Ammon's horn (tissue), 1 donor: ENCODE measurements at regions not wholly inside any gene's neighbourhood (a gene's known extent, or its start where the extent isn't known, plus 50 kb on each side); places are given as distances from the start of the nearest gene placed in this dataset.
"Not testable (repeated sequence)": the region's sequence is repeated elsewhere in the genome, so short reads cannot be mapped to it uniquely, and the experiment has no call there.

Experiments
- DNase-seq: peaks from one replicate; pipeline ENCODE4 v3.0.0-alpha.2; 2016; ENCODE audit warnings: low spot score

DNA sequence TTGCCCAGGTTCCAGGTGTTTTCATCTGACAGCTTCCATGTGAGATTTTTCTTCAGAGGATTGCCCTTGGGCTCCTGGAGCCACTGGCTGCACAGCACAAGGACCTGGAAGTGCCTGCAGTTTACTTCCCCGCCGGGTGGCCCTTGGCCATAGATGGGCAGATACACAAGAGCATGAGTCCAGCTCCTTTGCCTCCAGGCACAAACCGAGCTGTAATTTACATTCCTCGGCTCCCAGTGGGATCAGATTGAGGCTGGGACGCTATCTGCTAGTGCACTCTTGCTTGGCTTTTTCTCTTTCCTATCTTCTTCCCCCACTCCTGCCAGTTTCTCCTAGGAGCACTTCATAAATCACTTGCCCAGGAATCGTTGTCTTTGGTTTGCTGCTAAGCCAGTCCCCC is 85.4 kb upstream of the RALY start:
- no peak for DNase-seq

DNA sequence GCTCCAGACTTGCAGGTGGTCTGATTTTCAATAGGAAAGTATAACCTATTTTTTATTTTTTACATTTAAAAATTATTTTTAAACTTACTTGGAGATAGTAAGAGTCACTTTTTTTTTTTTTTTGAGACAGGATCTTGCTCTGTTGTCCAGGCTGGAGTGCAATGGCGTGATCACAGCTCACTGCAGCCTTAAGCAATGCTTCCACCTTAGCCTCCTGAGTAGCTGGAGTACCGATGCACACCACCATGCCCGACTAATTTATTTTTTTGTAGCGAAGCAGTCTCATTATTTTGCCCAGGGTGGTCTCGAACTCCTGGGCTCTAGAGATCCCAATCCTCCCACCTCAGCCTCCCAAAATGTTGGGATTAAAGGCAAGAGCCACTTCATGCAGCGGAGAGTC is 84.8 kb upstream of the RALY start:
- no peak for DNase-seq

DNA sequence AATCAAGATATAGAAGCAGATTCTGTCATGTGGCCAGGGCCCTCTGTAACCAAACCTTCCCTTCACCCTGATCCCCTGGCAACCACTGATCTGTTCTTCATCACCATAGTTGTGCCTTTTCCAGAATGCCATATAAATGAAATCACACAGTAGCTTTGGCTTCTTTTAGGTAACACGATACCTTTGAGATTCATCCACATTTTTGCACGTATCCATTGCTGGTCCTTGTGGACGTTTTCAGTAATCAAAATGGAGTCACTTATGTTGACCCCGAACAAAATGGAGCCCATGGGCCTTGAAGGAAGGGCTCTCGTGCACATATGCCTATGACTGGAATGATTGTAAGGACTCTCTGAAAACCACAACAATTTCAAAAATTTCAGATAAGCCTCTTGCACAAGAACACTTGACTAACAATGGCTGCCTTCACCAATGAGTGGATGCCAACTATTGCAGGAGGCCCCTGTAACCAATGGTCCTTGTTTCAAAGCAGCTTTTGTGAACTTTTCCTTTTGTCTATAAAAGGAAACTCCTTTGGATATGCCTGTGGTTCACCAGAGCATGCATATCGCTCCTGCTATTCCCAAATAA is 84.3 kb upstream of the RALY start:
- DNase-seq = no peak

DNA sequence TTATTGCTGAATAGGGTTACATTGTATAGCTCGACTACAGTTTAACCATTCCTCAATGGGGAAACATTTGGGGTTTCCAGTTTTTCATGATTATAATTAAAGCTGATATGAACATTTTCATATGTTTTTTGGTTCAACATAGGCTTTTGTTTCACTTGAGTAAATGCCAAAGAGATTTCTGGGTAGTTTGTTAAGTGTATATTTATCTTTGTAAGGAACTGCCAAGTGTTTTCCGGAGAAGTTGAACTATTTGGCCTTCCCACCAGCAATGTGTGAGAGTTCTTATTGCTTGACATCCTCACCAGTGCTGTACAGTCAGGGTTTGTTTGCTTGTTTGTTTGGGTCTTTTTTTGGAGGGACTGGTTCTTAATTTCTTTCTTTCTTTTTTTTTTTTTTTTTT is 83.7 kb upstream of the RALY start:
- DNase-seq = no peak

DNA sequence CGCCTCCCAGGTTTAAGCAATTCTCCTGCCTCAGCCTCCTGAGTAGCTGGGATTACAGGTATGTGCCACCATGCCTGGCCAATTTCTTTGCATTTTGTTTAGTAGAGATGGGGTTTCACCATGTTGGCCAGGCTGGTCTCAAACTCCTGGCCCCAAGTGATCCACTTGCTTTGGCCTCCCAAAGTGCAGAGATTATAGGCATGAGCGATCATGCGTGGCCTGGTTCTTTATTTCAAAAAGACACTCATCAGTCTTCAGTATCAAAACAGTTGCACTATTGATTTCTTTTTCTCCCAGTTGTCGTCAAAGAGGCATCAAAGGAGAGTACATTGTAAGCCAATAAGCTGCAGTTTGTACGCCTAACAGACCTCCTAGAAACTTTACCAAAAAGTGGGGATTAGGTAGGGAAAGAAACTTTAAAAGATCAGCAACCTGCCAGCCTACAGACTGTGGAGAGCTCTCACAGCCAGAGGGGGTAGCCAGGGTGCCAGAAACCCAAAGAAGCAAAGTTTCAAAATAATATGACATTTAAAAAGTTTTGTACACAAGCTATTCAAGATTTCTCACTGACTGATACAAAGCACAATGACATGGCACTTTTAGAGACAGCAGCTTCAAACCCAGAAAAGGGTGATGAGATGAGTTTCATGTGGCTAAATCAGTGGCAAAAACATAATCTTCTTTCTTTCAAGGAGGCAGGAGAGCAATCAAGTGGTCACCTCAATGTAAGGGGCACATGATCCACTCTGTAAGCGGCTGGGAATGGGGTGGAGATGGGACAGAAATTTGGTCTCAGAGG is 83.0 kb upstream of the RALY start:
- no peak for DNase-seq

DNA sequence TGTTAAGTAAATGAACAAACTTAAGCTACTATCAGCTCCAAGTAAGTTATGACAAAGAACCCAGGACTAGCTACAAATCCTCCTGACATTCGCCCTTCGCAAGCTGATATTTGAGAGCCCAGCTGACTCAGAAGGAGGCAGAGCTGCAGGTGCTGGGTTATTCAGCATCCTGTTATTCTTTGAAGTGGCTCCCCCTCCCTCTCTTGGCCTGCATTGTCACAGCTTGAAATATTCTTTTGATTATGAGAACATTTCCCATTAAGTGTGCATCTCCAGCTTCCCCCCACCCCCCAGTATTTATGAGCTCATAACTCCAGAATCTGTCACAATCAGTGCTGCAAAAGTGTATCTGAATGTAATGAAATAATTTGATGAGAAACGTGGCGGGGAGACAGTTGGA is 78.8 kb upstream of the RALY start:
- no peak for DNase-seq

DNA sequence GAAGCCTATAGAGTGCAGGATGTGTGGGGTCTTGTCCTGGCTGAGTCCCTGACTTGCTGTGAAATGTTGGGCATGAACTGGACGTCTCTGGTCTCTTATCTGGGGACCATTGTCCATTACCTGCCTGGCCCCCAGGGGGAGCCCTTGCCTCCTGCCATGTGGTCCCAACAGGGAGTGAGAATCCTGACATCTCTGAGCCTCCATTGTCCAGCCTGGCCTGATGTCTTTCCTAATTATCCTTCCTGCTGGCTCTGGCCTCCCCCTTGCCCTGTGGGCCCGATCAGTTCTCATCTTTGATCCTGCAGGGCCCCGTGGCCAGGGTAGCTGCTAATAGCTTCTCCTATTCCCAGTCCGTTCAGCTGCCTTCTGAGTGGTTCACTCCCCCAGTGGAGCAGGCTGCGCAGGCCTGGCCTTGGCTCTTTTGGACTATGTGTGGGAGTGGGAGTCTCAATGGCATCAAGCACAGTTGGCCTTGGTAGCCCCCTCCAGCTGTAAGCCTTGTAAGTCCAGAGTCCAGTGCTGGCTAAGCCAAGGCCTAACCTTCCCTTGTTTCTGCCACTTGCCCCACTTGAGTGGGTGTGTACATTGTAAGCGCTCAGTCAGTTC is 77.9 kb upstream of the RALY start:
- no peak for DNase-seq

DNA sequence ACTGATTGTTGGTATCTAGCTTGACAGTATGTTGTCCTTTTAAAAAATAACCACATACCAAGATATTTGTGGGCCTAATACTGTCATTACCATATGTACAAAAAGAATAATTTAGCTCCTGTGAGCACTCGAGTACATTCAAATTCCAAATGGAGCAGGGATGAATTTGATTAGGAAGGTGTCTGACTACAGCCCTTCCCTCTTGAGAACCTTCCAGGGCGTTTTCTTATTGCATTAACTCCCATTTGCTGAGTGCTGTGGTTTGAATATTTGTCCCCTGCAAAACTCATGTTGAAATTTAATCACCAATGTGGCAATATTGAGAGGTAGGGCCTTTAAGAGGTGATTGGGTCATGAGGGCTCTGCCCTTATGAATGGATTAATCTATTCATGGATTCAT is 76.9 kb upstream of the RALY start:
- no peak for DNase-seq

DNA sequence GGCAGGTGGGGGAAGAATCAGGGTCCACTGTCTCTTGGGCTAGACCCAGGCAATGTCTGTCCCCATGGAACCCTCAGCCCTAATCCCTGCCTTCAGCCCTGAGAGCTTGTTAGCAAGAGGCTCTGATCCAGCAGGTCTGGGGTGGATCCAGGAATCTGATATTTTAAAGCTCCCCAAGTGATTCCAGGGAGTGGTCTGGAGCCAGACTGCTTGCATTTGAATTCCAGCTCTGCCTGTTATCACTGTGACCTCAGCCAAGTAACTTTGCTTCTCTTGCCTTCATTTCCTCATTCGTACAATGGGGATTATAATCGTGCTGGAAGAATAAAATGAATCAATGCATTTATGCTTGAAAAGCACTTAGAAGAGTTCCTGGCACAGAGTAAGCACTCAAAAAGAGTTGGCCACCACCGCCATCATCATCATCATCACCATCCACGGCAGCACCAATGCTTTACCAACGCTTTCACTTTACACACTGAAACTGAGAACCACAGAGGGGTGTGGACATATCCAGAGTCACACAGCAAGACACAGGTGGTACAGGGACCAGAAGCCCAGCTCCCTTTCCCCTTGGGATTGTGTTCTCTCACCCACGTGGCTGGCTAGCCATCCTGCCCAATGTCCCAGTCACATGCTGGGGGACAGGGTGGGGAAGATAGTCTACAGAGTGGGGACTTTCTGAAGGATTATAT is 75.7 kb upstream of the RALY start:
- DNase-seq = no peak

DNA sequence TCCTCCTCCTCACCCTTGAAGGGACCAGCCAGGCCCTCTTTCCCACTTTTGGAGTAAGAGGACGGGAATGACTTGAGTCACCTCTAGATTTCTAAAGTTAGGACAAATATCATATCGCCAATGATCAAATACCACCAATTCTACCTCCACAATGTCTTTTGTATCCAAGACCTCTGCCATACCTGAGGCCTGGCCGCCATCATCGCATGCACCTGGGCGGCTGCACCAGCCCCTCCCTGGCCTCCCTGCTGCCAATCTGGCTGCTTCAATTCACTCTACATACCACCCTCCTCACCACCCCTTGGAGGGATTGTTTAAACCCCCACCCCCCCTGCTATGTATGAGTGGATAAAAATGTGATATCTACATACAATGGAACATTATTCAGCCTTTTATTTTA is 75.0 kb upstream of the RALY start:
- no peak for DNase-seq

DNA sequence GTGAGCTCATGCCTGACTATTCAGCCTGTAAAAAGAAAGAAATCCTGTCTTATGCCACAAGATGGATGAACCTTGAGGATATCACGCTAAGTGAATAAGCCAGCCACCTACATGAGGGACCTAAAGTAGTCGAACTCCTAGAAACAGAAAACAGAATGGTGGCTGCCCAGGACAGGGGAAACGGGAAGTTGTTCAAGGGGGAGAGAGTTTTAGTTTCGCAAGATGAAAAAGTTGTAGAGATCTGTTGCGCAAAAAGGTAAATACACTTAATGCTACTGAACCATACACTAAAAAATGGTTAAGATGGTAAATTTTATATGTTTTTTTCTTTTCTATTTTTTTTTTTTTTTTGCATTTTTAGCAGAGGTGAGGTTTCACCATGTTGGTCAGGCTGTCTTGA is 74.1 kb upstream of the RALY start:
- DNase-seq = no peak

DNA sequence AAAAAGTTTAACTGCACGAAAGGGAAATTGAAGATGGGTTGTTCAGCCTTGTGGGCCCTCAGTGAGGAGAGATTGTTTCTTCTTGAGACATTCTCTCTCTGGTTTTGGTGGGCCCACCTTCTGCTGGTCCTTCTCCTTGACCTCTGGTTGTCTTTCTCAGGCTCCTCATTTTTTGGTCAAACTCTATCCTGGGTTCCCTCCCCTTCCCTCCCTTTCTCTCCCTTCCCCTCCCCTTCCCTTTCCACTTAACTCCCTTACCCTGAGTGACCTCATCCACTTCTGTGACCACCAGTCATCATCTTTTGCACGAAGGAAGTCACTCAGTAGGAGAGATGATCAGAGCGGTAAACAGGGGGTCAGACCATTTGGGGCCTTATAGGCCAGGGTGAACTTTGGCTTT is 71.5 kb upstream of the RALY start:
- no peak for DNase-seq

DNA sequence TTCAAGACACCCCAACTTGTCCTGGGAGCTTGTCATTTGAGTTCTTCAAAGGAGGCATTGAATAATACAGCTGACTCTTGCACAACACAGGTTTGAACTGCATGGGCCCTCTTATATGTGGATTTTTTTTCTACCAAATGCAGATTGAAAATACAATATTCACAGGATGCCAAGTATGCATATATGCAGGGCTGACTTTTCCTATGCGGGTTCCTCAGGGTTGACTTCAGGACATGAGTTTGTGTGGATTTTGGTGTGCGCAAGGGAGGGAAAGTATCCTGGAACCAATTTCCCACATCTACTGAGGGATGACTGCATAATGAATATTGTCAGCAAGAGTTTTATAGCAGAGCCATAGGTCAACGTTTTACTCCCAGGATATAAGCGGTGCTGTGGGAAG is 70.0 kb upstream of the RALY start:
- no peak for DNase-seq

DNA sequence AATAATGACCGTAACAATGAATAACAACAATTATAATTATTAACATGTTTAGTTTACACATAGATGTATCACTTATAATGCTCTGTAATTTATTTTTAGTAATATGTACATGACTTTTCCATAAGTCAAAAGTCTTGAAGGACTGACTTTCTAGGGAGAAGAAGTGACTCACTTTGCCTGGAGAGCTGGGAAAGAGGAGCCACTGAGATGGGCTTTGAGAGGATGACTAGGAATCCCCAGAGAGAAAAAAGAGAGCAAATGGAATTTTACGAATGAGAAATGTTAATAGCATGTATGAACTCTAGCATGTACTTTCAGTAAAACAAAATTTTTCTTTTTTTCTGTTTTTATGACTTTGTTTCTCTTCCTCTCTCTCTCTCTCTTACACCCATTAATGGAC is 67.8 kb upstream of the RALY start:
- no peak for DNase-seq

DNA sequence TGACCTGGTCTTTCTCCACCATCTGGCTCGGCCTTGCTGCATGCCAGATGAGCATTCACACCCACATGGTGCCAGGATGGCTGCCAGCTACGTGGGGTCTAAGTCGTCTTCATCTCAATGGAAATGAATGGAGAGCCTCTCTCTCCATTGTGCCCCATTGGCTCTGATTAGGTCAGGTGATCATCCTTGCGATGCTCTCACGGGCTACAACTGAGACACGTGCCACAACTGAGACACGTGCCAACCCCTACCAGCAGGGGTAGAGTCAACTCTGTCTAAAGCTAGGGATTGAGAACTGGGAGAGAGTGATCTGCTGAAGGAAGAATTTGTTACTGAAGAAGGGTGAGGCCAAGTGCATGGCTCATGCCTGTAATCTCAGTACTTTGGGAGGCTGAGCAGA is 67.3 kb upstream of the RALY start:
- no peak for DNase-seq

DNA sequence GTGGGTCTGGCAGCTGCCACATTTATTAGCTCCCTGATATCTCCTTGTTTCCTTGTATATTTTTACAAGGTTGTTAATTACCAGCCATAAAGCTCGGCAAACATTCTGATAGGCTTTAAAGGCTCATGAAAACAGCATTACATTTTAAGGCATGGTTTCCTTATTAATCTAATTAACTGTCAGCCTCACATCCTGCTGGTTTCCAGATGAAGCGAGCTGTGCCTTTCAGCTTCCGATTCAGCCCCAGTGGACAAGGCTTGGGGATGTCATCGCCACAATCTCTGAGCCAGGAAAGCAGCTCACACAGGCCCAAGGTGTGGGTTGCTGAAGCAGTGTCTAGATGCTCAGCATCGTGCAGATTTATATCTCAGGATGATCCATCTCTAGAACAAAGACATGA is 66.0 kb upstream of the RALY start:
- DNase-seq = no peak

DNA sequence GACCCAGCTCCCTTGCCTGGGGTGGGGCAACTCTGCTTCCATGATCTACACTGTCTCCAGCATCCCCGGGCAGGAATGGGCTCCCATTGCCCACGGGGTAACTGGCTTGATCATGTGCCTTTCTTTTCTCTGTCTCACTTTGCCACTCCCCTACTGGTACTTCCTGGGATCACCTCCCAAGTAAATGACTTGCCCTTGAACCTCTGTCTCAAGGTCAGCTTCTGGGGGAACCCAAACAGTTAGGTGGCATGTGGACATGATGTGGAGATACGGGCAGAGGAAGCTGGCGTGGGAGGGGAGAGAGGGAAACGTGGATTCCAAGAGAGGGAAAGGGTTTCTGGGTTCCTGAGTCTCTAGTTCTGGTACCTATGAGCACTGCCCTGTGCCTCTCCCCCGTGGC is 63.8 kb upstream of the RALY start:
- DNase-seq = no peak

DNA sequence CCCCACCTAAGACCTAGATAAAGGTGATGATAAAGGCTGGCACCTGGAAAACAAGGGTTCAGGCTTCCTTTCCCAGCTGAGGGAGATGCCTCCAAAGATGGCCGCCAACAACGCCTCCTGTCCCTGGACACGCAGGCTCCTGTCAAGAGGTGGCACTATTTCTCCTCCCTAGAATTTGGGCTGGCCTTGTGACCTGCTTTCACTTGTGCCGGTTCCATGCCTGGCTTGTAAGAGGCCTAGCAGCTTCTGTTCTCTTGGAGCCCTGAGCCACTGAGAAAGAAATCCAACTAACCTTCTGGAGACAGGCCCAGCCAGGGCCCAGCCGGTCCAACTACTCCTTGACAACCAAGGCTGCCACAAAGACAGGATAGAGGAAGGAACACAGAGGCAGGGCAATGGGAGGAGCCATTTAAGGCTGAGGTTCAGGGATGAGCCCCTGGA is 60.2 kb upstream of the RALY start:
- DNase-seq = peak; percentile 88

DNA sequence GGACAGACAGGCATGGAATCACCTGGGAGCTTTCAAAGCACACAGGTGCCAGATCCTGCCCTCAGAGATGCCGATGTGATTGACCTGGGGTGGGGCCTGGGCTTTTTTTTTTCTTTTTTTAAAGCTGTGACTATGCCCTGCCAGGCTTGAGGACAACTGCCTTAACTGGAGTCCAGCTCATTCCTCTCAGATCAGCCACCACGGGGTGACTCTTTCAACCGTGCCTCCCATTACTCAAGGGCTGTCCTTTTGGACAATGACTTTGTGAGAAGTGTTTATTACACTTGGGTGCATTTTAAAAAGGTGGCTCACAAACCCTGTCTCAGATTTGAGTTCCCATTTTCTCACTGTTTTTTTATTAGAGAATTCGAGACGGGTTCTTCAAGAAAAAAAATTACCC is 57.1 kb upstream of the RALY start:
- DNase-seq = no peak

DNA sequence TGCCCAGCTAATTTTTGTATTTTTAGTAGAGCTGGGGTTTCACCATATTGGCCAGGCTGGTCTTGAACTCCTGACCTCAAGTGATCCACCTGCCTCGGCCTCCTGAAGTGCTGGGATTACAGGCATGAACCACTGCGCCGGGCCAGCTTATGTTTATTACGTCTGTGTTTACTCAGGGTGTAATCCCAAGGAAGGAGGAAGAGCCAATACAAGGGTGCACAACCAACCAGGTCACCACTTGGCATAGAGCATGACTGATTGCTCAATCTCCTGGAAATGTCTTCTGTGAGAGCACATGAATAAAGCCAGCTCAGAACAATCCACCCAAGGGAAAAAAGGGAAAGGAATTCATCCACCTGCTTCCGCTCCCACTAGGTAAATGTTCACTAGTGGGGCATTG is 54.7 kb upstream of the RALY start:
- not testable (repeated sequence) for DNase-seq

DNA sequence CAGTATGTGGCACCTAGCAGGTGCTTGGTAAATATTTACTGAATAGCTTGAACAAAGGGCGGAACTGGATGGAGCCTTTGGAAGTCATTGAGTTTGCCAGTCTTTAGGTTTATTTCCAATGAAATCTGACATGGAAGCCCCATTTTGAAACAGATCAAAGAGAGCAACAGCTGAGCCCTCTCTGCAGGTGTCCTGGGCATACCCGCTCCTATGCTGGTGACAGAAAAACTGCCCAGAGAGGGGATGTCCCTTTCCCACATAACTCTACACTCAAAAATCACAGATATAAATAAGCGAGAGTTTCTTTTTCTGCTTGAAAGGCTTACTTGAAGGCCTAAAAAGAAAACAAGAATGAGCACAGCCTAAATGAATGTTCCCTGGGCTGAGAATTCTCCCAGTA is 53.0 kb upstream of the RALY start:
- DNase-seq = no peak
